ENCODE measurements at regions not wholly inside any gene's neighbourhood (a gene's known extent, or its start where the extent isn't known, plus 50 kb on each side); places are given as distances from the start of the nearest gene placed in this dataset.

DNA sequence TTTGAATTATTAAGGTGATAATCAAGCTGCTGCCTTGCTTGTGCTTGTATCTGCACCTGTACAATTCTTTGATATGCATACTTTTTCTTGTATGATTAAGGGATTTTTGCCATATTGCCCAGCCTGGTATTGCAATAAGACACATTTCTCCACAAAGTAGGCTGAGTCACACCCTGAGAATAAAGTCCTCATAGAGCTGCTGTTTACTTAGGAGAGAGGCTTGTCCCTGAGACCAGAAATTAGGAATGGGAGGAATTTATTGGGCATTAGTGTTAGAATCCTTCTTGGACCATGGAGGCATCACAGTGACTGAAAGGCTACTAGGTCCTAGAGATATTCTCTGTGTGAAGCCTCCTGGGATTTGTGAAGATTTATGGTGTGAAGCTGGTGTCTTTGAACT lies 506.8 kb upstream of the FBXO33 start:
- no peak for DNase-seq

DNA sequence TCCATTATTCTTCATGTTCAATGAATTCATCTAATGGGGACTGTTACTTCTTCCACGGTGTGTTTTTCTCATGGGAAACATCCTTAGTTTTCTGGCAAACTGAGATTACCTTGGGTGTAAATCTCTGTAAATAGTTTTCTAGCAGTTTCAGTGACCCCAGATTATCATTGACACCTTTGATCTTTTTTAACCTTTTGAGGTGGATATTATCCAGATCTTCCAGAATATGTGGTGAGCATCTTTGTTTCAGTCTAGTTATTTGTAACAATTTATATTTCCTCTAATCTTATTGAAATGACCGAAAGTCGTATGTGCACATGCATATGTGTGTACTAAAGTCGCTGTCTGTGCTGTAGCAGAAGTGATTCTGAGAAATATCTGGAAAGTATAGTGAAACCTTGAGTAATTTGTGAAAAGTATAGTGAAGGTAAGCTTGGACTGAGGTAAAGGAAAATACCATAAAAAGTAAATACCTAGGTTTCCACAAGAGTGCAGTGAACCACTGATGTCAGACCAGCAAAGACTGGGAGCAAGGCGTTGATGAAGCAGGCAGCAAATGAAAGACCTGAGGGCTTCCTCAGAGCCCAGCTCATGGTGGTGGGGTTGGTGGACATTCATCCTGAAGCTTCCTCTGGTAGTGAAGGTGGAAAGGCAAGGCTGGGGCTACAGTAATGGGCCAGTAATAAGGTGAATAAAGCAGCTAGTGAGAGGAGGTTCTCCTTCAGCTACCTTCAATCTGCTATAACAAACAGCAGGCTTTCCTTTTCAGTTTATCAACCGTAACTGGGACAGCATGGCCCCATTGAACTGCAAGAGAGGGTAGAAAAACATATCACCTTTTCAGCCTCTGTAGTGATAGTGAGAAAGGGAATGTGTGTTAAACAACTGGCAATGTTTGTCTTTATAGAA lies 480.2 kb upstream of the FBXO33 start:
- no peak for DNase-seq

DNA sequence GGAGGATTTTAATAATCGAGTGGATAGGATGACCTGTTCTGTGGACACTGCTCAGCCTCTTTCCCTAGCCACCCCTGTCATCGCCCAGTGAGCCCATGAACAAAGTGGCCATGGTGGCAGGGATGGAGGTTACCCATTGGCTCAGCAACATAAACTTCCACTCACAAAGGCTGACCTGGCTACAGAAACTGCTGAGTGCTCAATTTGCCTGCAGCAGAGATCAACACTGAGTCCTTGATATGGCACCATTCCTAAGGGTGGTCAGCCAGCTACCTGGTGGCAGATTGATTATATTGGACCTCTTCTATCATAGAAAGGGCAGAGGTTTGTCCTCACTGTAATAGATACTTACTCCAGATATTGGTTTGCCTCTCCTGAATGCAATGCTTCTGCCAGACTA lies 465.4 kb upstream of the FBXO33 start:
- no peak for DNase-seq

DNA sequence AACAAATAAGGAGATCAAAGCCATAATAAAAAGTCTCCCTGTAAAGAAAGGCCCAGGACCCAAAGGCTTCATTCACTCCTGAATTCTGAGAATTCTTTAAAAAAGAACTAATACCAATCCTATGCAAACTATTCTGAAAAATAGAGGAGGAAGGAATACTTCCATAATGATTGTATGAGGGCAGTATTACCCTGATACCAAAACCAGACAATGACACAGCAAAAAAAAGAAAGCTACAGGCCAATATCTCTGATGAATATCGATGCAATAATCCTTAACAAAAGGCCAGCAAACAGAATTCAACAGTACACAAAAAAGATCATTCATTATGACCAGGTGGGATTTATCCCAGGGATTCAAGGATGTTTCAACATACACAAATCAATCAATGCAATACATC lies 457.8 kb upstream of the FBXO33 start:
- no peak for DNase-seq

DNA sequence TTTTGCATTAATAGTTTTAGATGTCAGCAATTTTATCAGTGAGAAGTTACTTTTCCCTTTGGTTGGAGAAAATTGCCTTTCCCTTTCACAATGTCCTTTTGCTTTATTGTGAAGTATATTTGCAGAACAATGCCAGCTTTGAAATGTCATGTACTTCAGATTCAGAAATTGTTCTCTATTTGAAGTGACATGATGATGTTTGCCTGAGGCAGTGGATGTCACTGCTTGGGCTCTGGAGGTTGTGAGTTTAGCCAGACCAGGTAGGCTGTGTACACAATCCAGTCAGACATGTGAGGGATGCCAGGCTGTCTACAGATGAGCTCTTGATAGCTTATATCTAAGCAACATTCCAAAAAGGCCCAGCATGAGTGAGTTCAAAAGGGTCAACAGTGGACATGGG lies 451.9 kb upstream of the FBXO33 start:
- DNase-seq: peak; percentile 46

DNA sequence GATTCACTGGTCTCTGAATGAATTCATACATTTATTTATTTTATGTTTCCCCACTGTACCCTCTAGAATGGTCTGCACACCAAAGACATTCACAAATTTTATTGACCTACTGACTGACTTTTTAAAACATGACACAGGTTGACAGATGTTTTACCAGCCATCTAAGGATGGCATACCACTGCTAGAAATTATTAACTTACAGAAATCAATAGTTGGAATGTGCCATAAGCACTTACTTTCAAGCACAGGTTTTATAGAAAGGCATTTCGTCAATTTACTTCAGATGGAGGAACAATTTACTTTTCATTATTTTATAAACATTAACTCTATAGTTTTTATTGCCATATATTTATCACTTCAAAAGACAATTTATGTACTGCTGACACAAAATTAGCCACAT lies 448.7 kb upstream of the FBXO33 start:
- DNase-seq: no peak

DNA sequence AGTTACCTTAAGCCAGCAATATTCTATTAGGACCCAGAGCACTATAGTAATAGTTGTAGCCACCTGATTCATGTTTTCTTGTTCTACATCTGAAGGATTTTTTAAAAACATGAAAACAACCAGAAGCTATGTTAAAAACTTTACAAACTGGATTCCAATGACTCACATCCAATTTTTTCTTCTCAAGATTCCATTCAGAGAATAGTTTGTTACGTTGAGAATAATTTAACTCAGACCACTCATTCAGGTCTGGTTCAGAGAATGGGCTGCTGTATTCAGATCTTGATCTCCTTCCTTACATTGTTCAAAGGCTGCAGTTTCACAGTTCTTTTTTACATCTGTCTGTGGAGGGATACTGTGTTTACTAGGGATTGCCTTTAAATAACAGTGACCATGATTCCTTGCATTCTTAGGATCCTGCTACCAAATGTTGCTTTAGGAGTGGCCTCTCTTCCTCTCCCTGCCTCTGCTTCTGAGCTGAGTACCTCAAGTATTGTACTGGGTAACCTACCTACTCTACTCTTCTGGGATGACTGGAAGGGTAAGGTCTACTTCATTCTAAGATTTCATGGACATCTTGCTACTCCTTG lies 448.0 kb upstream of the FBXO33 start:
- no peak for DNase-seq

DNA sequence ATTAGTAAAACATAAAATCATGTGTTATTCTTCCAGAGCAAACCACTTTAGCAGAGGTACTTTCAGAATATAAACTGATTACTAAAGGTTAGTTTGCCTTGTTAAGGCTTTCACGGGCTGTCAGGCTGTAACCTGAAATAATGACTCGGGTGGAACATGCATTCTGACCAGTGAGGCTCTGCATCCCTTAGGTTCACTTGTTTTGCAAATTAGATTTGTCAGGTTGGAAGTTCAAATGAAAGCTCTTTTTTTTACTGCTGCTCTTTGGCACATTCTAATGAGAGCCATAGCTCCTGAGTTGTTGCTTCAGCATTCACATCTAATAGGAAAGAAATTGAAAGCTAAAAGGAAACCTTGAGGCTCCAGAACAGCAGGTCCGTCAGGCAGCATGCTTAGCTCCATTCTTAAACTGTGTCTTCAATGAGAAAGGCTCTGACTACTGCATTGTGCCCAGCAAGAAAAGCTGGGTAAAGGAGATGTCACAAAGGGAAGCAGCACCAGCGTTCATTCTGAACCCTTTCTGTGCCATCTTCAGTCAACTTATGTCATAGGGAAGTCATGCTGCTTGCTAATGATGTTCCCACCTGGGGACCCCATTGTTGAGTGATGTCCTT lies 445.5 kb upstream of the FBXO33 start:
- no peak for DNase-seq

DNA sequence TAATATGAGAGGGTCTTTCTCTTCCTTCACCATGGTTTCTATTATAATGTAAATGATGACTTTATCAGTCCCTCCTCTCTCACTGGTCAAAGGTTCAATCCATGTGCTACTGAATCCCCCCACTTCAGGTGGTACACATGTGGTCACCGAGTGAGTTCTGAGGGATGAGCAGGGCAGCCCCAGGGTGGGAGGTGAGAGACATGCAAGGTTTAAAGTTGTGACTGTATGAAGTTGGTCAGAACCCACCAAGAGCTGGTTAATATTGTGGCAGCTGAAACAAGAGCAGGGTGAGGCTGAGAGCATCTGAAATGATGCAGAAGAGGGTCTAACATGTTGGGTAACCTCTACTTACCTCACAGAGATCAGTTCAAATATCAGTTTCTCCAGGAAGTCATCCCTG lies 444.7 kb upstream of the FBXO33 start:
- DNase-seq: no peak

DNA sequence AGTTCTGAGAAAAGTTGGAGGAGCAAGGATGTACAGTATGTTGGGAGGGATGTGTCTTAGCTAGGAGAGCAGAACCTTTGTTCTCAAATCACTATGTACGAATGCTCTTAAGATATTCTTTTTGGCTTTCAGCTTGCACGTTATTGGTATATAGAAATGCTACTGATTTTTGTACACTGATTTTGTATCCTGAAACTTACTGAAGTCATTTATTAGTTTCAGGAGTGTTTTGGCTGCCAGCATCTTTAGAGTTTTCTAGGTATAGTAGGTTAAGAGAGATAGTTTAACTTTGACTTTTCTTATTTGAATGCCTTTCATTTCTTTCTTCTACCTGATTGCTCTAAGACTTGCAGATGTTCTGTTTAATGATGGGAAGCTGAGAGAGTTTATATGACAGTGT lies 442.8 kb upstream of the FBXO33 start:
- no peak for DNase-seq

DNA sequence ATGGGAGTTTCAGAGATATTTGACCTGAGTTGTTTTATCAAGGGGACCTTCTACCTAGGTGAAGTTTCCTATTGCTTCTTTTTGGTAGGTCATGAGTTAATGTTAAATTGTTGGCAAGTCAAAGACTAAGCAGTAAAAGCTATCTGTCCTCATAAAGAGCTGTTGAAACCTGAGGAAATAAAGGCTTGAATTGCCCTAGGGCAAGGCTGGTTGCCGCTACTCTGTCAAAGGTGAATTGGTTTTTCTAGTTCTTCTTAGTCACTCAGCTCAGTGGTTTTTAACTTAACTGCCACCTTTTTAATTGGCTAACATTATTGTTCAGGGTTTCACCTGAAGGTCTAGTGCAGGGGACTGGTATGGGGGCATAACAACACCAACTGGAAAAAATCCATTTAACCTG lies 441.6 kb upstream of the FBXO33 start:
- peak; percentile 21 for DNase-seq

DNA sequence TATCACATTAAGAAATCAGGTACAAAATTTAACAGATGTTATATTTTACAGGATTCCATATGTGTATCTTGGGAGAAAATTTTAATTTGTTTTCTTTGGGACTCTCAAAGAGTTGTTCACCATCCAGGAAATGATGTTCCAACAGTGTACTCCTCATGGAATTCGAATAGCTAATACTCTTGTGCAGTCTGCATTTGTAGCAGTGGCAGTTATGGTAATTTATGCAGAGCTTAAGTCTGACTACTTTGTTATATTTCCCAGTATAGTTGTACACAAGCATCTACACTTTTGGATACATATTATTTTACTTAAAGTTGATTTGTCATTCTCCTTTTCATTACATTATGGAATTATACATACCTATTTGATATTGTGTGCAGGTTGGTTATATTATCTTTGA lies 436.7 kb upstream of the FBXO33 start:
- DNase-seq: no peak

DNA sequence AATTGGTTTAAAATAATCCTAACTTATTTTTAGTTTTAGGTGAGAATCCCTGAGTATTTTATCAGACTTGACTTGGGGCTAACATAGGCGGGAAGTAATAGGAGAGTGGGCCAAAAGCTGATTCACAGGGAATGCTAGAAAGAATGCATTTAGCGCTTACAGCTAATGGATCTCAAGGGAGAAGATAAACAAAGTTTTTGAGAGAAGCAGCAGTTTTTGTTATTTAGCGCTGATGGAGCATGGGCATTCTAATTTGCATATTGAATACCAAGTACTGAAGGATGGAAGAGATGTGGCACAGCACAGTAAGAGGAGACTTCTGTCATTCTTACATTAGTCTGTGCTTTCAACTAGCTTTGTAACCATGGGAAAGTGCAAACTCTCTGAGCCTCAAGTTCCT lies 436.0 kb upstream of the FBXO33 start:
- DNase-seq: no peak

DNA sequence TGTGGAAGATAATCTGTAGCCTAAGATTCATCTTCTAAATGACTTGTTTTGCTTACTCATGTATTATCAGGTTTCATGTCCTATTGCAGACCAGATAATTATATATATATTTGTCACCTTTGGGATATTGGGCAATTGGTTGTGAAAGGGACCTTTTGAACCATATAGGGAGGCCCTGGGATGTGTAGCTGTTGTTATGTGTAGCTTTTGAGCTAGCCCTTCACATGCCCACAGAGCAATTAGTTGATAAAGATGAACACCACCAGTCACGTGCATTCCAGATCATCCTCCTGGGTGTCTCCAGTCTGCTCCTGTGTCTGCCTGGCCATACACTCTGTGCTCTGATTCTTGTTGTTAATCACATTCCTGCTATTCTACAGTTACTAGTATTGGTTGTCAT lies 431.2 kb upstream of the FBXO33 start:
- no peak for DNase-seq

DNA sequence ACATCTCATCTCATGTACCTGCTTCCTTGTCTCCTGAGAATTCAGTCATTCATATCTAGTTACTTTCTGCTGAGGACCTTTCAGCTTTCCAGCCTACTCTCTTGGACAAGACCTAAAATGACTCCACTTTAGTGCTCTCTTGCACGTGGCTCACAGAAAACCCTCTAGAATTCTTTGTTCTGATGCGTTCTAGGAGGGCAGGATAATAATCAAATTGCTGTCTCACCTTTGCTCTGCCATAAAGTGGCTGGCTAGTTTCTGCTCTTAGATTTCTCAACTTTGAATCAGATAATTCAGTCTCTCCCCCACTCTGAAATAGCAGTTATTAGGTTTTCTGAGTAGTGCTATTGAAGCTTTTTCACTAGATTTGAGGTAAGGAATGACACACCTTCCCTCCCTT lies 429.5 kb upstream of the FBXO33 start:
- no peak for DNase-seq

DNA sequence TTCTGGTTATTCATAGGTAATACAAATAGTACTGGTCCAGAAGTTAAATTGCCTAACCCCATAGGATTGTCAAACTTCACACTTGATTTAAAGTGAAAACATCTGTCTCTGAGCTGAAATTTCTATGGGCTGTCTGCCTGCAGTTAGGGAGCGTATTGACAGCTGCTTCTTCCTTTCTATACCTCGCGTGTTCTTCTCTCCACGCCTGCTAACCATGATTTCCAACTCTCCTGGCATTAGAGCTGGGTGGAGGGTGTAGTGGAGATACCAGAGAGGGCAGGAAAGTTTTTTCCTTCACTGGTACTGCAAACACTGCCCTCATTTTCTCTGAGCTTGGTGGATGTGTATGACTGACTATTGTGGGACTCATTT lies 429.0 kb upstream of the FBXO33 start:
- no peak for DNase-seq

DNA sequence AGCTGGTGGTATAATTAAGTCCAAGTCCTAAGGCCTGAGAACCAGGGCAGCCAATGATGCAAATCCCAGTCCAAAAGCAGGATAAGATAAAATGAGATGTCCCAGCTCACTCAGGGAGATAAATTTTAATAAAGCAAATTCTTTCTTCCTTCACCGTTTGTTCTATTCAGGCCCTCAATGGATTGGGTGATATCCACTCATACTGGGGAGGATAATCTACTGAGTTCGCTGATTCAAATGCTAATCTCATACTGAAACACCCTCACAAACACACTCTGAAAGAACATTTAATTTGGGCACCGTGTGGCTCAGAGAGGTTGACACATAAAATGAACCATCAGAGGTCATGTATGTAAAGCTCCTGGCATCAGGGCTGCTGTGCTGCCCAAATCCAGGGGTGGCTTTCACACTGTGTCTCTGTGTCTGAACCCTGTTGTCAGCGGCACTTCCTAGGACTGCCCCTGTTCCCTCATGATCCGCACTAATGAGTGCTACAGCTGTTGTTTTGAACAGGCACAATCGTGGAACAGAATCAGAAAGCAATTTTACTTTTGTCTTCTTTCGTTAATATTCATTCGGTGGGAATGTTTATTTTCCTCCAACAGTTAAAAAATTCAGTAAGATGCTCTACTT lies 428.5 kb upstream of the FBXO33 start:
- DNase-seq: no peak

DNA sequence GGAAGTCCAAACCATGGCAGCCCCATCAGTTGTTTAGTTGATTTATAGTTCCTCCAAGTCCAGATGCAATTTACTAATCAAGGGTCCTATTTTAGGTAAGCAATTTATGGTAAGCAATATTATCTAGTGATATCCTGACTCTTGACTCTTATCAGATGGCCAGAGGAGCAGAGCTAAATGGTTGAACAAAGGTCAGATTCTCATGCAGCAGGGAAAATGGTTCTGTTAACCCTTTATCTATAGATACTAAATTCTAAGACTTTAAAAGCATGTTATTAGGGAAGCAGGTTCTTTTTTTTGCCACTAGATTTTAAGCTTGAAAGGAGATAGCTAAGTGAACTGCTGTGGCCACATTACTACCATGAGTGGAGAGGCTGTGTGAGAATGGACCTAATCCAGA lies 427.1 kb upstream of the FBXO33 start:
- DNase-seq: no peak

DNA sequence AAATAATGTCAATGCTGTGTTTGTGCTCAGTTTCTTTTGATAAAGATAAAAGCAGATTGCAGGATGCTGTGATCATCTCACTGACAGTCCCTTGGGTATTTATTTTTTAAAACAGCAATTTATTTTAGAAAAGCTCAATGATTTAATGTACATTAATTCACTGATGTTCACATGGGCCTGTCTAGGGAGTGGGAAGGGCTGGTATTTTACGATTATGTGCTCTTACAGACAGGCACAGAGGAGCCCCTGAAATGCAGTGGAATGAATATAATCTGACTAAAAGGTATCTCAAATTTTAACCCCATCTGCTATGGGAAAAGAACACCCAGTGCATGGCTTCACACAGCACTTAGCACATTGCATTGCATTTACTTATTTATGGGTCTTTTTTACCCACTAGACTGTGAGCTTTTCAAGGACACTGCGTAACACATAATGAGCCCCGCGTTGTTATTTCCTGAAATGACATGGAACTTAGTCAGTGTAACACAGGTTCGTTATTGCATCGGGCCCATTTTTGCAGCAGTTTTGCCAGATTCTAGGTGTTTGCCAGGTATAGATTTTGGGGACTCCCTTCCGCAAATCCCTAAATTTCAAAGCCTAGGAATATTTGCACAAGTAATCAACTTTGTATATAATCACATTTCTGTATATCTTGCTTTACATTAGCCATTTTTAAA lies 425.3 kb upstream of the FBXO33 start:
- no peak for DNase-seq

DNA sequence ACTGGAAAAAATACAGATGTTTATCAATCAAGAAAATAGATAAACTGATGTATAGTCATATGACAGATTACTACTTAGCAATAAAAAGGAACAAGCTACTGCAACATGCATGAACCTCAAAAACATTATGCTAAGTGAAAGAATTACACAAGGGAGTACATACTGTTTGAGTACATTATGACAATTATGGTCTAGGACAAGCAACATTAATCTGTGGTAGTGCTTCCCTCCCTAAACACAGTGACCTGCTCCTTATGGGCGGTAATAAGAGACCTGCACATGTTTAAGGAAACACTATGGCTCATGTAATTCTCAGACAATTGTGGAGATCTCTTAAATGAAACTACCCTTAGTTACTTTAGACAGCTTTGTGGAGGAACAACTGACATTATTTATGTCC lies 421.2 kb upstream of the FBXO33 start:
- no peak for DNase-seq

DNA sequence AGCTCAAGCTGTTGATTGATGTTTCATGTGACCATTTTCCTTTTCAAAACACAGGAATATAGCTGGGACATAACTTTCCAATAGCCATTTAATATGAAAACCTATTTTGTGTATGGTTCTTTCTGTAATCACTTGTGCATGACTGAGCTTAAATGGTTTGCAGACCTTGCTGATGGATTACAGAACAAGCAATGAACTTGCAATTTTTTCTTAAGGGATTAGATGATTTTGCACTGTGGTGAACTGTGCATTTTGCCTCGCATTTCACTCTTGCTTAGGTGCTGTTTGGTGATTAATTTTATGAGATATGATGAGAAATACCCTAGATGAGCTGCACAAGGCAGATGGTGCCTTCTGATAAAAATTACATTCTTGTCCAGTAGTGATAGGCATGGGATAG lies 419.0 kb upstream of the FBXO33 start:
- DNase-seq: no peak

DNA sequence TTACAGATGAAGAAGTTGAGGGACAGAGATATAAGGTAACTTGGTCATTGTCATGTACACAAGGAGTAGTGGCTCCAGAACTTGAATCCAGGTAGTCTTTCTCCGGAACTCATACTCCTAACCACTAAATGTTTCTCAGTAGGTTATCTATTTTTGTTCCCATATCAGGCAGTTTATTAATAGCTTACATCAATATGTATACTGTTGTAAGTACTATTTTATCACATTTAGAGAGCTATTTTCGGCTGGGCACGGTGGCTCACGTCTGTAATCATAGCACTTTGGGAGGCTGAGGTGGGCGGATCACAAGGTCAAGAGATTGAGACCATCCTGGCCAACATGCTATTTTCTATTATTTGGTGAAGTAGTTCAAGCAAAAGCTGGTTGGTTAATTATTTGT lies 415.6 kb upstream of the FBXO33 start:
- no peak for DNase-seq

DNA sequence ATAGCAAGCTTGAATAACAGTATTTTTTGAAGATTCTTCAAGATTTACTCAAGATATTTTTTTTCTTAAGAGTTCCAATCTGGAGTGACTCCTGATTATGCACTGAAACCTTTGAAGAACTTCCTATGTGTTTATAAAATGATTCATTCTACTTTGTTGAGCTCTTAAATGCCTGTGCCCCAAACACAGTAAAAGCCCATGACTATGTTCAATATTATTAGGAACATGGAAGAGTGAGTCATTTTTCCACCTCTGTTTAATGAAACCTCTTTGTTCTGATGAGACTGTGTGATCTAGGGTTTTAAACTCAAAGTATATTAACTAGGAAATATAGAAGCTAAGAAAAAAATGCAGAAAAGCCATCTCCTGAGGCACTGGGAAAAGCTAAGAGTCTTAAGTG lies 415.0 kb upstream of the FBXO33 start:
- no peak for DNase-seq
